ENCODE measurements at regions not wholly inside any gene's neighbourhood (a gene's known extent, or its start where the extent isn't known, plus 50 kb on each side); places are given as distances from the start of the nearest gene placed in this dataset.

- 72% methylated on average over 13 of the region's 13 CpGs for WGBS (ENCODE audit: low lambda C conversion rate)
- ChIA-PET CTCF (interaction anchor here (0.7 to 5.3 kb wide), 36 partner anchors 10 to 346 kb away, joined by 3 to 43 read pairs (median 5); partner anchors contain the start of gene CFAP58), POLR2A (no interaction called here)
- no peaks in the 10 kb centered on the region for H3K9me3 ChIP-seq
- H3K9ac ChIP-seq, result no peak overlapping the region
- no peaks in the 10 kb centered on the region for H3K36me3 ChIP-seq (replicated peaks in 1 of 2; ENCODE audit: control insufficient read depth in 1 of 2, insufficient read depth in 2 of 2, low read length in 1 of 2)
- TF ChIP-seq REST (IDR thresholded peaks at IDR 0.05; ENCODE audit: low read depth, low read length) (no peak), SIN3A (IDR thresholded peaks at IDR 0.05; ENCODE audit: borderline replicate concordance, low read depth, low read length) (no peak), FOXJ3 (CRISPR knock-in tag; IDR thresholded peaks at IDR 0.05) (no peak), CHD2 (IDR thresholded peaks at IDR 0.05; ENCODE audit: low read length, partially characterized antibody) (no peak), EP300 (IDR thresholded peaks at IDR 0.05; ENCODE audit: borderline replicate concordance in 1 of 2, low read depth in 1 of 2, low read length in 1 of 2) (no peak), TCF12 (IDR thresholded peaks at IDR 0.05) (no peak), POLR2AphosphoS5 (IDR thresholded peaks at IDR 0.05; ENCODE audit: low read depth, low read length) (no peak), FOSL2 (IDR thresholded peaks at IDR 0.05; ENCODE audit: borderline replicate concordance, low read depth) (no peak), SMC3 (IDR thresholded peaks at IDR 0.05; ENCODE audit: low read depth, low read length) (no peak)
- H3K27ac ChIP-seq (ENCODE audit: low read depth in 2 of 2, low read length in 1 of 2), result no peak overlapping the region
- no peaks in the 10 kb centered on the region for H3K79me2 ChIP-seq (ENCODE audit: insufficient read depth)
- H3K4me2 ChIP-seq, result no peak overlapping the region
- no peaks in the 10 kb centered on the region for H3F3A ChIP-seq (replicated peaks; ENCODE audit: insufficient read depth)
- no peaks in the 10 kb centered on the region for H3K27me3 ChIP-seq (ENCODE audit: insufficient read depth)
- H2AFZ ChIP-seq (ENCODE audit: low read depth), result no peak overlapping the region
- no peak for DNase-seq
- H3K4me3 ChIP-seq (ENCODE audit: low read depth in 2 of 2, low read length in 1 of 2), result no peak overlapping the region
- H3K9me2 ChIP-seq, result no peaks in the 10 kb centered on the region
- H3K4me1 ChIP-seq (ENCODE audit: control insufficient read depth in 1 of 2, insufficient read depth in 2 of 2, low read depth in 1 of 2, low read length in 1 of 2), result no peaks in the 10 kb centered on the region; a peak in 1 of 4 replicates
- H4K20me1 ChIP-seq (ENCODE audit: insufficient read depth), result no peaks in the 10 kb centered on the region
These were observed 60.8 kb upstream of the SORCS3 start for GRCh38 chr10:104580321-104580720.

- no peaks in the 10 kb centered on the region for H3K27me3 ChIP-seq (ENCODE audit: insufficient read depth)
- no peaks in the 10 kb centered on the region for H3K9me3 ChIP-seq
- H3K4me2 ChIP-seq, result 0 out of 2 replicates have a peak overlapping the region, but pooled peaks have one; percentile 18
- H4K20me1 ChIP-seq (ENCODE audit: insufficient read depth), result no peaks in the 10 kb centered on the region
- H3K9me2 ChIP-seq, result no peaks in the 10 kb centered on the region
- no peak overlapping the region for H3K4me3 ChIP-seq (ENCODE audit: low read depth in 2 of 2, low read length in 1 of 2)
- WGBS (ENCODE audit: low lambda C conversion rate), result 40% methylated on average over 20 of the region's 20 CpGs
- peak; percentile 79 for DNase-seq
- no peaks in the 10 kb centered on the region for H3K36me3 ChIP-seq (replicated peaks in 1 of 2; ENCODE audit: control insufficient read depth in 1 of 2, insufficient read depth in 2 of 2, low read length in 1 of 2)
- H3K79me2 ChIP-seq (ENCODE audit: insufficient read depth), result no peaks in the 10 kb centered on the region
- H3K9ac ChIP-seq, result peak overlapping the region; percentile 16; the same call in 1 of the 2 replicates
- H3K4me1 ChIP-seq (ENCODE audit: control insufficient read depth in 1 of 2, insufficient read depth in 2 of 2, low read depth in 1 of 2, low read length in 1 of 2), result no peaks in the 10 kb centered on the region; a peak in 1 of 4 replicates
- CTCF ChIA-PET, result interaction anchor here (0.7 to 5.3 kb wide), 38 partner anchors 10 to 345 kb away, joined by 3 to 43 read pairs (median 5); partner anchors contain the start of gene CFAP58
- H3K27ac ChIP-seq (ENCODE audit: low read depth in 2 of 2, low read length in 1 of 2), result peak overlapping the region in 1 of 2 experiments; percentile 63; a peak in 1 of 4 replicates
- peak overlapping the region; percentile 33; the same call in 1 of the 2 replicates for H2AFZ ChIP-seq (ENCODE audit: low read depth)
- no peaks in the 10 kb centered on the region for H3F3A ChIP-seq (replicated peaks; ENCODE audit: insufficient read depth)
- POLR2A ChIA-PET, result no interaction called here
- no peak for TF ChIP-seq USF2 (IDR thresholded peaks at IDR 0.05; ENCODE audit: borderline replicate concordance, low read depth, low read length)
- TF ChIP-seq RAD21 (IDR thresholded peaks at IDR 0.05; ENCODE audit: low read length), result peak; percentile 83
- TF ChIP-seq RCOR1 (IDR thresholded peaks at IDR 0.05; ENCODE audit: low read length), result no peak
- no peak for TF ChIP-seq FOXJ3 (CRISPR knock-in tag; IDR thresholded peaks at IDR 0.05)
- TF ChIP-seq CTCF (IDR thresholded peaks at IDR 0.05), result peak; percentile 89
- no peak for TF ChIP-seq TAF1 (IDR thresholded peaks at IDR 0.05; ENCODE audit: borderline replicate concordance, low read depth, low read length)
- no peak for TF ChIP-seq NFIC (IDR thresholded peaks at IDR 0.05; ENCODE audit: borderline replicate concordance)
- TF ChIP-seq EP300 (IDR thresholded peaks at IDR 0.05; ENCODE audit: borderline replicate concordance in 1 of 2, low read depth in 1 of 2, low read length in 1 of 2), result no peak
- TF ChIP-seq MAX (IDR thresholded peaks at IDR 0.05; ENCODE audit: low read depth), result no peak
- TF ChIP-seq SMC3 (IDR thresholded peaks at IDR 0.05; ENCODE audit: low read depth, low read length), result peak; percentile 77
These were observed 60.1 kb upstream of the SORCS3 start for GRCh38 chr10:104580774-104581675.
